ENCODE measurements at regions not wholly inside any gene's neighbourhood (a gene's known extent, or its start where the extent isn't known, plus 50 kb on each side); places are given as distances from the start of the nearest gene placed in this dataset.
A peak's percentile ranks its signal among the peaks of the same experiment; 100 is the strongest.

DNA sequence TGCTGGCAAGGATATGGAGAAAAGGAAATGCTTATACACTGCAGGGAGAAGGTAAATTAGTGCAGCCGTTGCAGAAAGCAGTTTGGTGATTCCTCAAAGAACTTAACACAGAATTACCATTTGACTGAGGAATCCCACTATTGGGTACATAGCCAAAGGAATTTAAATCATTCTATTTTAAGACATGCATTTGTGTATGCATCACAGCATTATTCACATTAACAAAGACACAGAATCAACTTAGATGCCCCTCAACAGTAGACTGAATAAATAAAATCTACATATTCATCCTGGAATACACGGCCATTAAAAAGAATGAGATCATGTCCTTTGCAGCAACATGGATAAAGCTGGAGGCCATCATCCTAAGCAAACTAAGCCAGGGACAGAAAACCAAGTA is 510.1 kb upstream of the CDH9 start:
- DNase-seq = no peak
- Histone ChIP-seq H3K4me1 (no peaks in the 10 kb centered on the region), H3K4me3 (no peak overlapping the region), H3K36me3 (no peaks in the 10 kb centered on the region), H3K27me3 (ENCODE audit: low read depth) (no peaks in the 10 kb centered on the region), H3K9me3 (no peaks in the 10 kb centered on the region), H3K27ac (no peak overlapping the region)
- TF ChIP-seq, protein P1, sequence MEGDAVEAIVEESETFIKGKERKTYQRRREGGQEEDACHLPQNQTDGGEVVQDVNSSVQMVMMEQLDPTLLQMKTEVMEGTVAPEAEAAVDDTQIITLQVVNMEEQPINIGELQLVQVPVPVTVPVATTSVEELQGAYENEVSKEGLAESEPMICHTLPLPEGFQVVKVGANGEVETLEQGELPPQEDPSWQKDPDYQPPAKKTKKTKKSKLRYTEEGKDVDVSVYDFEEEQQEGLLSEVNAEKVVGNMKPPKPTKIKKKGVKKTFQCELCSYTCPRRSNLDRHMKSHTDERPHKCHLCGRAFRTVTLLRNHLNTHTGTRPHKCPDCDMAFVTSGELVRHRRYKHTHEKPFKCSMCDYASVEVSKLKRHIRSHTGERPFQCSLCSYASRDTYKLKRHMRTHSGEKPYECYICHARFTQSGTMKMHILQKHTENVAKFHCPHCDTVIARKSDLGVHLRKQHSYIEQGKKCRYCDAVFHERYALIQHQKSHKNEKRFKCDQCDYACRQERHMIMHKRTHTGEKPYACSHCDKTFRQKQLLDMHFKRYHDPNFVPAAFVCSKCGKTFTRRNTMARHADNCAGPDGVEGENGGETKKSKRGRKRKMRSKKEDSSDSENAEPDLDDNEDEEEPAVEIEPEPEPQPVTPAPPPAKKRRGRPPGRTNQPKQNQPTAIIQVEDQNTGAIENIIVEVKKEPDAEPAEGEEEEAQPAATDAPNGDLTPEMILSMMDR (IDR thresholded peaks at IDR 0.05) = no peak
- intact Hi-C loops (cut with DNase I) = no loop called here
- ATAC-seq = no peak

DNA sequence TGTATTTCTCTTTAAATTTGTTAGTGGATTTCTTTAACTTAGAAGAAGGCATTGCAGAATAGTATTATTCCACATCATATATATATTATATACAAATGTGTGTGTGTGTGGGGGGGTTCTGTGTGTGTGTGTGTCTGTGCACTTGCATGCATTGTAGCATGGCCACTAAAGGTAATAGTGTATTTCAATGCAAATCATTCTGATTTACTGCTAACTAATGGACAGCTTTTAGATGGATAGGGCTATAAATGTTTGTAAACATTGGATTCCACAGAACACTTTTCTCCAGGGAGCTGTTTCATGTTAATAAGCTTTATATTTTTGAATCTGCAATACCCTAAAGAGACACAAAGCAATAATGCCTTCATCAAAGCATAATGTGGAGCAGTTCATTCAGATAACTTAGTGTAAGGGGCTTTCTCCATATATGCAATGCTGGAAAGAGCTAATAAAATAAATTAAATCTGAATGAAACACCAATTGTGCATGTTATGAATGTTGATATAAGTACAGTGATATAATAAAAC is 496.7 kb upstream of the CDH9 start:
- Histone ChIP-seq H3K36me3 (no peaks in the 10 kb centered on the region), H3K27ac (no peak overlapping the region), H3K27me3 (ENCODE audit: low read depth) (no peaks in the 10 kb centered on the region), H3K9me3 (no peaks in the 10 kb centered on the region), H3K4me3 (no peak overlapping the region), H3K4me1 (no peaks in the 10 kb centered on the region)
- ATAC-seq (no peak), DNase-seq (no peak)
- intact Hi-C loops (cut with DNase I) = no loop called here
- TF ChIP-seq, protein P1 (IDR thresholded peaks at IDR 0.05) = no peak

DNA sequence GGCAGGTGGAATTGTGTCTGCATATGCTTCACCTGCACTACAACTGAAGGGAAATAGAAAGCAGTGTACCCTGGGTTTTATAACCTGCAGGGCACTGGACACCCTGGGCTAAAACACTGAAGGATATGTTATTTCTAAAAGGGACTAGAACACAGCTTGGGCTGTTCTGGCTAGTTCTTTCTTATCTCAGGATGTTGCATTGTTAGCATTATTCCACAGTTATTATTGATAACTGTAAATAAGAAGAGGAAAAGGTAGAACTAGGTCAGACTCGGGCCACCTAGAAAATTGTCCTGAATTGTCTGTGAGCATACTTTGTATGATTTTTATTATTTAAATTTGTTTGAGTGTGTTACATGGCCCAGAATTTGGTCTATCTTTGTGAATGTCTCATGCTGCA is 493.9 kb upstream of the CDH9 start:
- intact Hi-C loops (cut with DNase I) = no loop called here
- Histone ChIP-seq H3K4me3 (no peak overlapping the region), H3K27ac (no peak overlapping the region), H3K4me1 (no peaks in the 10 kb centered on the region), H3K36me3 (no peaks in the 10 kb centered on the region), H3K9me3 (no peaks in the 10 kb centered on the region), H3K27me3 (ENCODE audit: low read depth) (no peaks in the 10 kb centered on the region)
- DNase-seq = no peak
- TF ChIP-seq, protein P1 (IDR thresholded peaks at IDR 0.05) = no peak
- no peak for ATAC-seq

DNA sequence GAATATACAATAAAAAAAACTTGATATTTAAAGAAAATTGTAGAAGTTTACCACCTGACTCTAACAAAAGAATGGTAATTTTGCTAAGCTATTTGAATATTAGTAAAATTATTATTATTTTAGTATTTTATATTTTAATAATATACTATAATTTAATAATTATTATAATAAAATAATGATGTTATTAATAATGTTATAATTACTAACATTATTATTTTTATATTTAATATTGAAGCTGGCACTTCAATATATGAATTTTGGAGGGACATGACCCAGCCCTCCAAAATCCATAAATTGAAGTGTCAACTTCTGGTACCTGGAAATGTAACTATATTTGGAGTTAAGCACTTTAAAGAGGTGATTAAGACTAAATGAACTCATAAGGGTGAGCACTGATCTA is 486.1 kb upstream of the CDH9 start:
- no peaks in the 10 kb centered on the region for H3K27me3 ChIP-seq (ENCODE audit: low read depth)
- no peak for ATAC-seq
- no peak overlapping the region for H3K27ac ChIP-seq
- TF ChIP-seq, protein P1 (IDR thresholded peaks at IDR 0.05) = no peak
- no peaks in the 10 kb centered on the region for H3K9me3 ChIP-seq
- no peaks in the 10 kb centered on the region for H3K36me3 ChIP-seq
- H3K4me1 ChIP-seq = no peaks in the 10 kb centered on the region
- intact Hi-C loops (cut with DNase I) = no loop called here
- H3K4me3 ChIP-seq = no peak overlapping the region
- no peak for DNase-seq

DNA sequence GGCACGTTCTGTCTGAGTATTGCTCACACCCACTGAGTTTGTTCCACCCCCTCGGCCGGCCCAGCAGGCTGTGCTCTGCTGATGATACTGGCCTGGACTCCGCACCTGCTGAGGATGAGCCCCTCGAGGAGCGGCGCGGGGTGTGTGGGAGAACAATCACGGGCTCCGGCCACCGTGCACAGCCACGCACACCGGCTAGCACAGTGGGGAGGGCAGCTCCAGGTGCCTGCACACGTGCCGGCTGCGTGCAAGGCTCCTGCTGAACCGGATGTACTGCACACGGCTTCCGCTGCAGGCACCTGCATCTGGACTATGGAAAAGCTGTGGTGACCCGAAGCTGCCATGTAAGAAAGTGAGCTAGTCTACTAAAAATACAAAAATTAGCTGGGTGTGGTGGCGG is 485.2 kb upstream of the CDH9 start:
- DNase-seq (peak; percentile 42), ATAC-seq (no peak)
- intact Hi-C loops (cut with DNase I) = no loop called here
- H3K27me3 ChIP-seq (ENCODE audit: low read depth) = no peaks in the 10 kb centered on the region
- no peaks in the 10 kb centered on the region for H3K36me3 ChIP-seq
- no peak overlapping the region for H3K27ac ChIP-seq
- no peaks in the 10 kb centered on the region for H3K4me1 ChIP-seq
- no peaks in the 10 kb centered on the region for H3K9me3 ChIP-seq
- no peak overlapping the region for H3K4me3 ChIP-seq
- TF ChIP-seq, protein P1 (IDR thresholded peaks at IDR 0.05) = no peak

DNA sequence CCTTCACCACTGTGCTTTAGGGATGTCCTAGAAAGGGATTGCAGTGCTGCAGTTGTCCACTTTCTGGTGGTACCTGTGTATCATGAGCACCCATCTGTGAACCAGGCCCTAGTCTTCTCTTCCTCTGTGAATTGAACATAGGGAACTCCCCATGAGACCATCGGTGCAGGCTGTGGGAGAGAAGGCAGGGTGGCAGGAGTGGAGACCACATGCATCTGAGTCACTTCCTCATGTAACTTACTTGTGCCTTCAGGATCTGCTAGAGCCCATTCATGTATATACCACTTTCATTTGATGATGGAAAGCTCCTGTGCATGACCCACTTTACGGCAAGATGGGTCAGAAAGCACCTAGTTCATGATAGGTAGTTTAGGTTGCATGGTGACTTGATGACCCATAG is 478.1 kb upstream of the CDH9 start:
- TF ChIP-seq, protein P1 (IDR thresholded peaks at IDR 0.05) = no peak
- intact Hi-C loops (cut with DNase I) = no loop called here
- H3K27me3 ChIP-seq (ENCODE audit: low read depth) = no peaks in the 10 kb centered on the region
- no peaks in the 10 kb centered on the region for H3K36me3 ChIP-seq
- no peak for ATAC-seq
- H3K9me3 ChIP-seq = no peaks in the 10 kb centered on the region
- H3K4me3 ChIP-seq = no peak overlapping the region
- H3K4me1 ChIP-seq = no peaks in the 10 kb centered on the region
- no peak for DNase-seq
- H3K27ac ChIP-seq = no peak overlapping the region
